Ovary (tissue), 3 donors: ENCODE measurements at regions not wholly inside any gene's neighbourhood (a gene's known extent, or its start where the extent isn't known, plus 50 kb on each side); places are given as distances from the start of the nearest gene placed in this dataset.

ENCODE experiments used
- EP300 ChIP-seq: sonication (generic); formaldehyde crosslinking; IDR thresholded peaks from one replicate; pipeline ENCODE4 v1.6.1; 2017; ENCODE audit warnings: antibody characterized with exemption
- POLR2A ChIP-seq: fragments of 450-650 bp; IDR thresholded peaks from one replicate; pipeline ENCODE4 v1.6.1; 2017; ENCODE audit warnings: antibody characterized with exemption, mild to moderate bottlenecking, moderate library complexity
- TF ChIP-seq, protein P1 (sequence below), 3 donors: fragments of 450-650 bp in 2 of 3; fragments of 200-600 bp in 1 of 3; IDR thresholded peaks; one replicate each; pipeline versions ENCODE4 v1.5.1 to v1.8.0; 2016 to 2022; ENCODE audit warnings: antibody characterized with exemption in 3 of 3, mild to moderate bottlenecking in 1 of 3
- donor health status: DM: no; HTN: no; CAD: no.

DNA sequence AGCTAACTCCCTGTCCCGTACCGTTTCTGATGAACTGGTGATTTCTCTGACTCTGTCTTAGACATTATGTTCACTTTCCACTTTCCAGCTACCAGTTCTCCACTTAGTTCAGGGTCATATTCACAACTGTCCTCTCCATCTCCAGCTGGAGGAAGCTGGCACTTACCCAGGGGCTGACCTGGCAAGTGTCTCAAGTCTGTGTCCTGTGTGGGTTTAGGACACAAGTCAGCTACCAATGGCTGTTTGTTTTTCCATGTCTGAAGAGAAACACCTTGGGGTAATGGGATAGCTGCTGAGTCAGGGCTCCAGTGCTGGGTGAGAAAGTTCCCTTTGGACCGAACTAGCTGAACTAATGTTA is 134.4 kb downstream of the CSNK2A3 start:
- TF ChIP-seq, protein P1, sequence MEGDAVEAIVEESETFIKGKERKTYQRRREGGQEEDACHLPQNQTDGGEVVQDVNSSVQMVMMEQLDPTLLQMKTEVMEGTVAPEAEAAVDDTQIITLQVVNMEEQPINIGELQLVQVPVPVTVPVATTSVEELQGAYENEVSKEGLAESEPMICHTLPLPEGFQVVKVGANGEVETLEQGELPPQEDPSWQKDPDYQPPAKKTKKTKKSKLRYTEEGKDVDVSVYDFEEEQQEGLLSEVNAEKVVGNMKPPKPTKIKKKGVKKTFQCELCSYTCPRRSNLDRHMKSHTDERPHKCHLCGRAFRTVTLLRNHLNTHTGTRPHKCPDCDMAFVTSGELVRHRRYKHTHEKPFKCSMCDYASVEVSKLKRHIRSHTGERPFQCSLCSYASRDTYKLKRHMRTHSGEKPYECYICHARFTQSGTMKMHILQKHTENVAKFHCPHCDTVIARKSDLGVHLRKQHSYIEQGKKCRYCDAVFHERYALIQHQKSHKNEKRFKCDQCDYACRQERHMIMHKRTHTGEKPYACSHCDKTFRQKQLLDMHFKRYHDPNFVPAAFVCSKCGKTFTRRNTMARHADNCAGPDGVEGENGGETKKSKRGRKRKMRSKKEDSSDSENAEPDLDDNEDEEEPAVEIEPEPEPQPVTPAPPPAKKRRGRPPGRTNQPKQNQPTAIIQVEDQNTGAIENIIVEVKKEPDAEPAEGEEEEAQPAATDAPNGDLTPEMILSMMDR (IDR thresholded peaks at IDR 0.05), result no peak
- no peak for TF ChIP-seq EP300
- TF ChIP-seq POLR2A, result no peak
